HFF-Myc (cell line): ENCODE measurements at regions not wholly inside any gene's neighbourhood (a gene's known extent, or its start where the extent isn't known, plus 50 kb on each side); places are given as distances from the start of the nearest gene placed in this dataset.
"Not testable (repeated sequence)": the region's sequence is repeated elsewhere in the genome, so short reads cannot be mapped to it uniquely, and the experiment has no call there.

Experiments used
- DNase-seq: peaks from one replicate; pipeline ENCODE4 v3.0.0-alpha.2; 2011; ENCODE audit warnings: low read depth; ENCODE audit errors: extremely low read depth
- H3K4me3 ChIP-seq: replicated peaks from 2 replicates; pipeline ENCODE4 v1.5.1; 2011; ENCODE audit warnings: low read depth, mild to moderate bottlenecking, control low read depth, low read length
- CTCF ChIP-seq: IDR thresholded peaks from 2 replicates; pipeline ENCODE4 v1.5.1; 2012; ENCODE audit warnings: mild to moderate bottlenecking, low read depth, low read length, control low read depth; ENCODE audit errors: missing control alignments

- no peak overlapping the region for H3K4me3 ChIP-seq
Measured at GRCh38 chr15:35244227-35244626, 159.1 kb upstream of the NANOGP8 start.

GRCh38 chr15:35243758-35244157, 158.7 kb upstream of the NANOGP8 start:
- no peak overlapping the region for H3K4me3 ChIP-seq
- TF ChIP-seq CTCF, result no peak
- DNase-seq, result no peak

More at GRCh38 chr15:35244227-35244626, 159.1 kb upstream of the NANOGP8 start:
- TF ChIP-seq CTCF, result no peak
- DNase-seq, result no peak

GRCh38 chr15:35239693-35240092, 154.6 kb upstream of the NANOGP8 start:
- not testable (repeated sequence) for DNase-seq, H3K4me3 ChIP-seq

- H3K4me3 ChIP-seq, DNase-seq: not testable (repeated sequence)
Measured at GRCh38 chr15:35238448-35238847, 153.4 kb upstream of the NANOGP8 start.

GRCh38 chr15:35229085-35229484, 144.0 kb upstream of the NANOGP8 start:
- H3K4me3 ChIP-seq, result no peak overlapping the region
- no peak for DNase-seq
- TF ChIP-seq CTCF, result no peak

- no peak overlapping the region for H3K4me3 ChIP-seq
- no peak for TF ChIP-seq CTCF
- no peak for DNase-seq
Measured at GRCh38 chr15:35218215-35218614, 133.1 kb upstream of the NANOGP8 start.

- no peak for DNase-seq
- no peak overlapping the region for H3K4me3 ChIP-seq
- TF ChIP-seq CTCF, result no peak
Measured at GRCh38 chr15:35215093-35215492, 130.0 kb upstream of the NANOGP8 start.

GRCh38 chr15:35211240-35211902, 126.3 kb upstream of the NANOGP8 start:
- TF ChIP-seq CTCF, result no peak
- DNase-seq, result no peak
- H3K4me3 ChIP-seq, result no peak overlapping the region
